Stimulated activated CD4-positive, alpha-beta T cell treated with anti-CD3 and anti-CD28 coated beads, Interleukin-4, amount 100 ng/mL, for 1 hour (primary cell): ENCODE measurements at regions not wholly inside any gene's neighbourhood (a gene's known extent, or its start where the extent isn't known, plus 50 kb on each side); places are given as distances from the start of the nearest gene placed in this dataset.

Experiments
- DNase-seq: peaks from one replicate; pipeline ENCODE4 v3.0.0-alpha.2; 2020

GRCh38 chr20:57066126-57066900 is 200.1 kb downstream of the BMP7 start:
- DNase-seq, result no peak

- no peak for DNase-seq
These were observed 197.0 kb downstream of the BMP7 start for GRCh38 chr20:57069442-57069841.

GRCh38 chr20:57070296-57070695 is 196.1 kb downstream of the BMP7 start:
- DNase-seq, result no peak

GRCh38 chr20:57071283-57071731 is 195.1 kb downstream of the BMP7 start:
- no peak for DNase-seq

- no peak for DNase-seq
These were observed 194.4 kb downstream of the BMP7 start for GRCh38 chr20:57071954-57072583.

GRCh38 chr20:57073402-57073801 is 193.0 kb downstream of the BMP7 start:
- DNase-seq, result no peak

- no peak for DNase-seq
These were observed 192.1 kb downstream of the BMP7 start for GRCh38 chr20:57074386-57074785.

- DNase-seq, result no peak
These were observed 191.3 kb downstream of the BMP7 start for GRCh38 chr20:57075181-57075580.

GRCh38 chr20:57075603-57076002 is 190.8 kb downstream of the BMP7 start:
- no peak for DNase-seq

GRCh38 chr20:57076152-57076652 is 190.2 kb downstream of the BMP7 start:
- no peak for DNase-seq

GRCh38 chr20:57076951-57077350 is 189.5 kb downstream of the BMP7 start:
- DNase-seq, result no peak

GRCh38 chr20:57078116-57078515 is 188.3 kb downstream of the BMP7 start:
- DNase-seq, result no peak

- DNase-seq, result no peak
These were observed 187.1 kb downstream of the BMP7 start for GRCh38 chr20:57079031-57080005.

- no peak for DNase-seq
These were observed 185.6 kb downstream of the BMP7 start for GRCh38 chr20:57080796-57081195.

- no peak for DNase-seq
These were observed 184.0 kb downstream of the BMP7 start for GRCh38 chr20:57082357-57082945.

GRCh38 chr20:57083072-57083471 is 183.4 kb downstream of the BMP7 start:
- no peak for DNase-seq

- no peak for DNase-seq
These were observed 180.4 kb downstream of the BMP7 start for GRCh38 chr20:57086066-57086465.

GRCh38 chr20:57087102-57087501 is 179.3 kb downstream of the BMP7 start:
- DNase-seq, result no peak

- DNase-seq, result no peak
These were observed 178.7 kb downstream of the BMP7 start for GRCh38 chr20:57087705-57088104.

- DNase-seq, result no peak
These were observed 178.0 kb downstream of the BMP7 start for GRCh38 chr20:57088436-57088835.

GRCh38 chr20:57089699-57090144 is 176.7 kb downstream of the BMP7 start:
- DNase-seq, result peak; percentile 64
